Neuronal stem cell (in vitro differentiated cells): ENCODE measurements at regions not wholly inside any gene's neighbourhood (a gene's known extent, or its start where the extent isn't known, plus 50 kb on each side); places are given as distances from the start of the nearest gene placed in this dataset.

ENCODE experiments used
- DNase-seq: peaks from one replicate; pipeline ENCODE4 v3.0.0-alpha.2; 2013; ENCODE audit warnings: low spot score
- H2AFZ ChIP-seq: one replicate; pipeline ENCODE4 v1.6.1; 2013; ENCODE audit warnings: mild to moderate bottlenecking, low read length, inconsistent platforms
- H2AK5ac ChIP-seq: 2 replicates; pipeline ENCODE4 v1.6.1; 2013; ENCODE audit warnings: low read depth, mild to moderate bottlenecking, inconsistent platforms, low read length, moderate library complexity, mixed read lengths
- H2BK120ac ChIP-seq: 2 replicates; pipeline ENCODE4 v1.6.1; 2013; ENCODE audit warnings: low read depth, mild to moderate bottlenecking, inconsistent platforms, low read length, moderate library complexity, mixed read lengths
- H2BK12ac ChIP-seq: one replicate; pipeline ENCODE4 v1.6.1; 2013; ENCODE audit warnings: low read length, inconsistent platforms
- H2BK15ac ChIP-seq: 2 replicates; pipeline ENCODE4 v1.6.1; 2013; ENCODE audit warnings: mild to moderate bottlenecking, low read length, inconsistent platforms, mixed read lengths
- H2BK5ac ChIP-seq: one replicate; pipeline ENCODE4 v1.6.1; 2013; ENCODE audit warnings: inconsistent platforms, mild to moderate bottlenecking, low read length, moderate library complexity
- H3K14ac ChIP-seq: one replicate; pipeline ENCODE4 v1.6.1; 2013; ENCODE audit warnings: low read length, inconsistent platforms
- H3K18ac ChIP-seq: 2 replicates; pipeline ENCODE4 v1.6.1; 2013; ENCODE audit warnings: low read length, inconsistent platforms
- H3K23ac ChIP-seq: 2 replicates; pipeline ENCODE4 v1.6.1; 2013; ENCODE audit warnings: low read depth, mild to moderate bottlenecking, mixed read lengths, low read length, inconsistent platforms; ENCODE audit not compliant: poor library complexity
- H3K27ac ChIP-seq: replicated peaks from 3 replicates; pipeline ENCODE4 v1.5.1; 2013; ENCODE audit warnings: low read length, inconsistent platforms
- H3K27me3 ChIP-seq, 3 experiments: 2 replicates each; pipeline ENCODE4 v1.6.1; 2013; ENCODE audit warnings: low read length in 3 of 3, mild to moderate bottlenecking in 2 of 3, inconsistent platforms in 1 of 3, low read depth in 1 of 3, mixed read lengths in 1 of 3, moderate library complexity in 1 of 3; ENCODE audit not compliant: control insufficient read depth in 3 of 3, insufficient read depth in 3 of 3
- H3K36me3 ChIP-seq, 2 donors: replicated peaks in 1 of 2; 2 replicates each; pipeline ENCODE4 v1.6.1; 2013; ENCODE audit warnings: low read length in 2 of 2; ENCODE audit not compliant: control insufficient read depth in 2 of 2, insufficient read depth in 2 of 2
- H3K4ac ChIP-seq: 2 replicates; pipeline ENCODE4 v1.6.1; 2013; ENCODE audit warnings: inconsistent platforms, mild to moderate bottlenecking, low read length, moderate library complexity
- H3K4me1 ChIP-seq, 2 donors: 1 replicate in 1 of 2; 2 replicates in 1 of 2; pipeline ENCODE4 v1.6.1; 2013; ENCODE audit warnings: low read length in 2 of 2, low read depth in 1 of 2; ENCODE audit not compliant: control insufficient read depth in 2 of 2, insufficient read depth in 1 of 2
- H3K4me2 ChIP-seq: one replicate; pipeline ENCODE4 v1.6.1; 2013; ENCODE audit warnings: mild to moderate bottlenecking, low read length, inconsistent platforms; ENCODE audit not compliant: insufficient read depth, poor library complexity, severe bottlenecking
- H3K4me3 ChIP-seq, 2 donors: 2 replicates each; pipeline ENCODE4 v1.5.1; 2013; ENCODE audit warnings: low read length in 2 of 2, mild to moderate bottlenecking in 2 of 2, inconsistent platforms in 1 of 2, moderate library complexity in 1 of 2
- H3K79me1 ChIP-seq: one replicate; pipeline ENCODE4 v1.6.1; 2013; ENCODE audit warnings: low read depth, mild to moderate bottlenecking, inconsistent platforms, low read length, moderate library complexity
- H3K9ac ChIP-seq: one replicate; pipeline ENCODE4 v1.6.1; 2013; ENCODE audit warnings: mild to moderate bottlenecking, low read depth, low read length, inconsistent platforms; ENCODE audit not compliant: poor library complexity
- H3K9me3 ChIP-seq, 2 donors: replicated peaks in 1 of 2; 2 replicates each; pipeline versions ENCODE3 to v1.6.1; 2013; ENCODE audit warnings: low read length in 2 of 2, mild to moderate bottlenecking in 2 of 2, inconsistent platforms in 1 of 2, low read depth in 1 of 2, mixed read lengths in 1 of 2, moderate library complexity in 1 of 2; ENCODE audit not compliant: control insufficient read depth in 2 of 2, insufficient read depth in 1 of 2
- H4K8ac ChIP-seq: one replicate; pipeline ENCODE4 v1.6.1; 2013; ENCODE audit warnings: low read depth, mild to moderate bottlenecking, inconsistent platforms, low read length, moderate library complexity
- H4K91ac ChIP-seq: one replicate; pipeline ENCODE4 v1.6.1; 2013; ENCODE audit warnings: low read length, low read depth, mild to moderate bottlenecking, inconsistent platforms; ENCODE audit not compliant: poor library complexity
- WGBS, 2 donors: extraction: QIAGEN DNeasy Blood & Tissue Kit; methylation state at CpG; one replicate each; pipeline ENCODE4 v1.1.7; 2013; ENCODE audit warnings: missing lambda C conversion rate in 2 of 2, mixed read lengths in 1 of 2; ENCODE audit not compliant: insufficient read length in 2 of 2, insufficient replicate concordance in 1 of 2; ENCODE audit errors: extremely low coverage in 2 of 2; 5-methylcytosine and 5-hydroxymethylcytosine counted together

GRCh38 chr10:105597312-105597711, 956.2 kb downstream of the SORCS3 start:
- H2BK12ac ChIP-seq, result no peak overlapping the region
- no peak overlapping the region for H3K18ac ChIP-seq
- H2AK5ac ChIP-seq, result no peak overlapping the region
- no peak overlapping the region for H3K9ac ChIP-seq
- H3K14ac ChIP-seq, result no peak overlapping the region
- H3K27ac ChIP-seq, result no peak overlapping the region
- no peak overlapping the region for H2BK15ac ChIP-seq
- H3K23ac ChIP-seq, result no peak overlapping the region
- no peaks in the 10 kb centered on the region for H3K27me3 ChIP-seq
- H3K4me1 ChIP-seq, result peaks cover 4 to 10% of the 10 kb centered on the region in 2 donors
- H3K36me3 ChIP-seq, result no peaks in the 10 kb centered on the region
- no peaks in the 10 kb centered on the region for H3K79me1 ChIP-seq
- no CpG with 5 or more reads among the region's 1 CpG for WGBS, 2 donors
- H3K4ac ChIP-seq, result no peak overlapping the region
- H2BK5ac ChIP-seq, result no peak overlapping the region
- no peak overlapping the region for H2AFZ ChIP-seq
- H2BK120ac ChIP-seq, result no peak overlapping the region
- peaks cover 0 to 2% of the 10 kb centered on the region in 2 donors for H3K9me3 ChIP-seq
- H3K4me2 ChIP-seq, result no peak overlapping the region
- no peak overlapping the region for H4K8ac ChIP-seq
- DNase-seq, result no peak
- no peak overlapping the region for H4K91ac ChIP-seq
- H3K4me3 ChIP-seq, result no peak overlapping the region

GRCh38 chr10:105596749-105597148, 955.7 kb downstream of the SORCS3 start:
- Histone ChIP-seq H2BK12ac (no peak overlapping the region), H4K8ac (no peak overlapping the region), H3K27me3 (no peaks in the 10 kb centered on the region), H3K23ac (no peak overlapping the region), H3K27ac (no peak overlapping the region), H2BK15ac (no peak overlapping the region), H3K36me3 (no peaks in the 10 kb centered on the region), H2AK5ac (no peak overlapping the region), H3K4ac (no peak overlapping the region), H3K4me2 (no peak overlapping the region), H2BK5ac (no peak overlapping the region), H2AFZ (no peak overlapping the region), H2BK120ac (no peak overlapping the region), H3K14ac (no peak overlapping the region), H3K4me3 (no peak overlapping the region), H3K9ac (no peak overlapping the region), H4K91ac (no peak overlapping the region), H3K18ac (no peak overlapping the region), H3K4me1 (peaks cover 4 to 11% of the 10 kb centered on the region in 2 donors), H3K79me1 (no peaks in the 10 kb centered on the region), H3K9me3 (peaks cover 0 to 2% of the 10 kb centered on the region in 2 donors)
- no CpG with 5 or more reads among the region's 3 CpGs for WGBS, 2 donors
- DNase-seq, result no peak

- Histone ChIP-seq H3K4me1 (peaks cover 4 to 13% of the 10 kb centered on the region in 2 donors), H3K23ac (no peak overlapping the region), H3K27ac (no peak overlapping the region), H3K4me2 (no peak overlapping the region), H2AK5ac (no peak overlapping the region), H3K36me3 (no peaks in the 10 kb centered on the region), H3K18ac (no peak overlapping the region), H3K79me1 (no peaks in the 10 kb centered on the region), H2BK5ac (no peak overlapping the region), H2BK15ac (no peak overlapping the region), H3K27me3 (no peaks in the 10 kb centered on the region), H3K4ac (no peak overlapping the region), H3K9me3 (peaks cover 0 to 2% of the 10 kb centered on the region in 2 donors), H2BK12ac (no peak overlapping the region), H4K91ac (no peak overlapping the region), H2AFZ (no peak overlapping the region), H3K9ac (no peak overlapping the region), H2BK120ac (no peak overlapping the region), H4K8ac (no peak overlapping the region), H3K4me3 (no peak overlapping the region), H3K14ac (no peak overlapping the region)
- no CpG with 5 or more reads among the region's 2 CpGs for WGBS, 2 donors
- no peak for DNase-seq
Observed at GRCh38 chr10:105594296-105594695, 953.2 kb downstream of the SORCS3 start.

GRCh38 chr10:105592468-105592867, 951.4 kb downstream of the SORCS3 start:
- WGBS, 2 donors, result no CpG with 5 or more reads among the region's 1 CpG
- H3K4me2 ChIP-seq, result no peak overlapping the region

More at GRCh38 chr10:105592468-105592867, 951.4 kb downstream of the SORCS3 start:
- Histone ChIP-seq H4K91ac (no peak overlapping the region), H2AK5ac (no peak overlapping the region), H3K27ac (no peak overlapping the region), H2AFZ (no peak overlapping the region), H3K4me1 (peaks cover 1 to 8% of the 10 kb centered on the region in 2 donors), H3K4ac (no peak overlapping the region), H2BK12ac (no peak overlapping the region), H3K9ac (no peak overlapping the region), H3K18ac (no peak overlapping the region), H3K79me1 (no peaks in the 10 kb centered on the region), H4K8ac (no peak overlapping the region), H3K4me3 (no peak overlapping the region), H3K14ac (no peak overlapping the region), H2BK120ac (no peak overlapping the region), H2BK15ac (no peak overlapping the region), H3K27me3 (no peaks in the 10 kb centered on the region), H3K9me3 (peaks cover 0 to 2% of the 10 kb centered on the region in 2 donors), H3K23ac (no peak overlapping the region), H3K36me3 (no peaks in the 10 kb centered on the region), H2BK5ac (no peak overlapping the region)
- no peak for DNase-seq
